AG04449 (cell line): ENCODE measurements at regions not wholly inside any gene's neighbourhood (a gene's known extent, or its start where the extent isn't known, plus 50 kb on each side); places are given as distances from the start of the nearest gene placed in this dataset.

Source experiments
- CTCF ChIA-PET: fragments of 350-600 bp; formaldehyde crosslinking; extraction: SDS; loops from one replicate; lab custom pipeline; 2021; ENCODE audit warnings: antibody characterized with exemption; lab: Yijun Ruan, JAX
- POLR2A ChIA-PET: fragments of 400-600, 350-600 bp; formaldehyde crosslinking; extraction: SDS; loops from one replicate; lab custom pipeline; 2020; ENCODE audit warnings: antibody characterized with exemption, inconsistent platforms; lab: Yijun Ruan, JAX
- DNase-seq: peaks from one replicate; pipeline ENCODE4 v3.0.0-alpha.2; 2010; ENCODE audit warnings: low read depth, low spot score
- H3K4me3 ChIP-seq: 2 replicates; pipeline ENCODE4 v1.5.1; 2011; ENCODE audit warnings: low read depth, mild to moderate bottlenecking, control low read depth, low read length
- TF ChIP-seq, protein P1 (sequence below): IDR thresholded peaks from one replicate; pipeline ENCODE4 v1.5.1; 2011; ENCODE audit warnings: mild to moderate bottlenecking, moderate library complexity, low read length, control low read depth, inconsistent platforms; ENCODE audit not compliant: insufficient read depth; ENCODE audit errors: missing control alignments

DNA sequence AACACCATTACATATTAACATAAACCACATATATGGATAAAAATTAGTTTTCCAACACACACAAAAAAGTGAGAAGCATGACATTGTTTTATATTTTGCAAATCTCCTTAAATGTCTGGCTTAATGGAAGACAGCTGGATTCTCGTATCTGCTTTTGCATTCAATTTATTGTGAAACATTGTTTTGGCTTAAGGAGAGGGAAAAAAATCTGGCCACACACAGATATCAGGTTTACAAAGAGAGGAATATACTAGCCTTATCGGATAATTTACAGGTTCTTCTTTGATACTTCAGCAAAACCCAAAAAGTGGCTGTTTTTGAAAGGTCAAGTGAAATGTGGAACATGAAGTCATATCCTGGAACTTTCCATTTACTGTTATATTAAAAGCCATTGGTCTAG is 523.5 kb upstream of the ARGLU1 start:
- DNase-seq, result no peak
- ChIA-PET POLR2A (no interaction called here), CTCF (no interaction called here)
- TF ChIP-seq, protein P1, sequence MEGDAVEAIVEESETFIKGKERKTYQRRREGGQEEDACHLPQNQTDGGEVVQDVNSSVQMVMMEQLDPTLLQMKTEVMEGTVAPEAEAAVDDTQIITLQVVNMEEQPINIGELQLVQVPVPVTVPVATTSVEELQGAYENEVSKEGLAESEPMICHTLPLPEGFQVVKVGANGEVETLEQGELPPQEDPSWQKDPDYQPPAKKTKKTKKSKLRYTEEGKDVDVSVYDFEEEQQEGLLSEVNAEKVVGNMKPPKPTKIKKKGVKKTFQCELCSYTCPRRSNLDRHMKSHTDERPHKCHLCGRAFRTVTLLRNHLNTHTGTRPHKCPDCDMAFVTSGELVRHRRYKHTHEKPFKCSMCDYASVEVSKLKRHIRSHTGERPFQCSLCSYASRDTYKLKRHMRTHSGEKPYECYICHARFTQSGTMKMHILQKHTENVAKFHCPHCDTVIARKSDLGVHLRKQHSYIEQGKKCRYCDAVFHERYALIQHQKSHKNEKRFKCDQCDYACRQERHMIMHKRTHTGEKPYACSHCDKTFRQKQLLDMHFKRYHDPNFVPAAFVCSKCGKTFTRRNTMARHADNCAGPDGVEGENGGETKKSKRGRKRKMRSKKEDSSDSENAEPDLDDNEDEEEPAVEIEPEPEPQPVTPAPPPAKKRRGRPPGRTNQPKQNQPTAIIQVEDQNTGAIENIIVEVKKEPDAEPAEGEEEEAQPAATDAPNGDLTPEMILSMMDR, result no peak
- H3K4me3 ChIP-seq, result no peak overlapping the region

DNA sequence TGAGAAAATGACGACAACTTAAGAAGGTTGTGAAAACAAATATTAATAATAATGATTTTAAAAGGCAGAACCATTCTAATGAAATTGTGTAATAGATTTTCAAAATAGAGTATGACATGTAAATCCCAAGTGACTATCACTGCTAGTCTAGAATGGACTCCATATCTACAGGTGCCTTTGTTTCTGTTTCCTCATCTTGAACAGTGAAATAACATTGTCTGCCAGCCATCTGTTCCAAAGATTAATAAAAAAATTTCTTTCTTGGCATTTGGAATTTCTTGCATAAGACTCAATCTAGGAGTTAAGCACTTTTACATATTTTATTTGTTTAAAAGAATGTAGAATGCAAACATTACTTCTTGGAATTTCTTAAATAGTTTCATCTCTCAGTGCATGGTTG is 520.1 kb upstream of the ARGLU1 start:
- no peak for DNase-seq
- POLR2A ChIA-PET, result no interaction called here
- H3K4me3 ChIP-seq, result no peak overlapping the region
- TF ChIP-seq, protein P1, result no peak
- CTCF ChIA-PET, result no interaction called here

DNA sequence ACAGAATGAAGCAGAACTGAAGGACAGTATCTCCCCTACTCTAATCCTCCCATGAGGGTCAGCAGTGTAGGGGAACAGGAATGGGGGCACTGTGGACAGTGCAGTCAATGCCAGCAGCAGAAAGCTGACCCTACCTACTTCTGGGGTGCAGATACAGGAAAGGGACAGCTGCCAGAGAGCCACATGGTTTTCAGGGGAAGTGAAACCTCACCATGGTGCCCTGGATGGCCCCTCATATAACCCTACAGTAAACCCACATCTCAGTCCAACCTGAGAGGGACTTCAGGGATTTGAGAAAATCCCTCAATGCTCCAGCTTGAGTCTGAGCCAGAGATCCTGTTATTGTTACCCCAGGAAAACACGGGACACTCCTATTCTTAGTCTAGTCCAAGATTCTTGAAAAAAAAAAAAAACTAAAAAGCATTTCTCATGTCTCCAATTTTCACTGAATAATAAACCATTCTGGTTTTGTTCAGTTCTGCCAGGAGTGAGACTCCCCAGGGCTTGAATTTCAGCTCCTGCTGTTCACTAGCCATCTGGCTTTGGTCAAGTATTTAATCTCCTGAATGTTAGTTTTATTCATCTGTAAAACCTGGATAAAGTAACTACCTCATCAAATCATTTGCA is 511.6 kb upstream of the ARGLU1 start:
- ChIA-PET POLR2A (no interaction called here), CTCF (no interaction called here)
- TF ChIP-seq, protein P1, result no peak
- DNase-seq, result no peak
- H3K4me3 ChIP-seq, result no peak overlapping the region

DNA sequence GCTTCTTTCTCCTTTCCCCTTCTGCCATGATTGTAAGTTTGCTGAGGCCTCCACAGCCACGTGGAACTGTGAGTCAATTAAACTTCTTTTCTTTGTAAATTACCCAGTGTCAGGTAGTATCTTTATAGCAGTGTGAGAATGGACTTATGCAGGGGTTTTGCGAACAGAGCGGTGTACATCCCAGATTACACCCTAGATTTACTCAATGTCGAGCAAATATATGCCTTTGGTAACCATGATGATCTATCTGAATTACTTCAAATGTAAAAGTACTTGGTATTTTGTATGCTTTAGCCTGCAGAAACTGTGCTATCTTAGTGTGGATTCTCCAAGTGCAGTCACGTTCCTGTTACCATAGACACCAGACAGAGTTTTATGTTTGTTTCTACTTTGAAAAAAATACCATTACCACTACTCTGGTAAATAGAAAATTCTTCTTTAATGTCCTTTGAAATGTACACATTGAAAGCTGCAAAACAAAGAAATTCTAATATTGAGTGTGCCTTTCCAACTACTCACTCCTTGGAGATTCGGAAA is 510.4 kb upstream of the ARGLU1 start:
- no peak for DNase-seq
- CTCF ChIA-PET, result no interaction called here
- TF ChIP-seq, protein P1, result no peak
- POLR2A ChIA-PET, result no interaction called here
- no peak overlapping the region for H3K4me3 ChIP-seq

DNA sequence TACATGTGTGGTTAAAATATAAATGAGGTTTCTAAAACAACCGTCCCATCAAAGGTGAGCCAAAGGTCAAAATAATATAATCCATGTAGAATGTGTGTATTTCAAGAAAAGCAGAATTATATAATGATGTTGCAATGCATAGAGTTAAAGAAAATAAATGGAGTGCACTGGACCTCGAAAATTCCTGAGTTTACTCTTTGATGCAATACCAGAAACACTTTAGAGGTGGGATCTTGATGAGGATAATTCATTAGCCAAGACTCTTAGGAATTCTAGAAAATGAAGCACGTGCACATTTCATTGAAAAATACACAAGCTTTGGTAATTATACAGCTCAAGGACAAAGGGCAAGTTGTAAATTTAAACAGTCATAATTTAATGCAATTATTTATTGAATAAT is 508.9 kb upstream of the ARGLU1 start:
- H3K4me3 ChIP-seq, result no peak overlapping the region
- CTCF ChIA-PET, result no interaction called here
- TF ChIP-seq, protein P1, result no peak

DNA sequence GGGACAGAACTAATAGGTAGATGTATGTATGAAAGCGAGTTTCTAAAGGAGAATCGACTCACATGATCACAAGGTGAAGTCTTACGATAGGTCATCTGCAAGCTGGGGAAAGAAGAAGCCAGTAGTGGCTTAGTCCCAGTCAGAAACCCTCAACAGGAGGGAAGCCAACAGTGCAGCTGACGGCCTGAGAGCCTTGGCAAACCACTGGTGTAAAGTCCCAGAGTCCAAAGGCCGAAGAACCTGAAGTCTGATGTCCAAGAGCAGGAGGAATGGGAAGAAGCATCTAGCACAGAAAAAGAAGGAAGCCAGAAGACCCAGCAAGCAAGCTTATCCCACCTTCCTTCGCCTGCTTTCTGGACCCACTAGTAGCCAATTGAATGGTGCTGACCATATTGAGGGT is 507.6 kb upstream of the ARGLU1 start:
- POLR2A ChIA-PET, result no interaction called here
- DNase-seq, result no peak
- CTCF ChIA-PET, result no interaction called here
- no peak overlapping the region for H3K4me3 ChIP-seq
- TF ChIP-seq, protein P1, result no peak

More for the DNA sequence above, 508.9 kb upstream of the ARGLU1 start:
- no peak for DNase-seq
- POLR2A ChIA-PET, result no interaction called here
